Thyroid gland (tissue), 4 donors: ENCODE measurements at regions not wholly inside any gene's neighbourhood (a gene's known extent, or its start where the extent isn't known, plus 50 kb on each side); places are given as distances from the start of the nearest gene placed in this dataset.

ENCODE experiments used
- POLR2A ChIP-seq, 2 donors: fragments of 450-650 bp; IDR thresholded peaks; one replicate each; pipeline ENCODE4 v1.6.1; 2017; ENCODE audit warnings: antibody characterized with exemption in 2 of 2, mild to moderate bottlenecking in 2 of 2, moderate library complexity in 1 of 2
- TF ChIP-seq, protein P1 (sequence below), 6 experiments: fragments of 200-600 bp in 3 of 6; fragments of 450-650 bp in 3 of 6; sonication (generic) in 3 of 6; IDR thresholded peaks; one replicate each; pipeline ENCODE4 v1.5.1; 2016 to 2019; ENCODE audit warnings: antibody characterized with exemption in 6 of 6, mild to moderate bottlenecking in 2 of 6, inconsistent platforms in 1 of 6, moderate library complexity in 1 of 6

DNA sequence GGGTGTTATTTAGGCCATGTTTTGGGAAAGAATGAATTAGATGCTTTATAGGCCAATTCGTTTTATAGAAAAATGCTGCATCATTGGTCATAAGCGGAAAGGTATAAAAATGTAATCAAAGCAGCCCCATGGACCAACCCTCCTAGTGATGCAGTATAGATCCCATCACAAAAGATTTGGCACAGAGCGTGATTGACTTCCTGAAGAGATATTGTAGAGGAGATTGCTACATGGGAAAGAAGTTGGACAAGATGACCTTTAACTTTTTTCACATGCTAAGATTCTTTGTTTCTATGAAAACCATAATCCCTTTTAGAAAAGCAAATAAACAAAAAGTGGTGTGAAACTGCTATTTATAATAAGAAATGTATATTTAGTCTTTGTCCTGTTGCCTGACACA, 136.5 kb upstream of the FNDC3A start:
- TF ChIP-seq, protein P1, sequence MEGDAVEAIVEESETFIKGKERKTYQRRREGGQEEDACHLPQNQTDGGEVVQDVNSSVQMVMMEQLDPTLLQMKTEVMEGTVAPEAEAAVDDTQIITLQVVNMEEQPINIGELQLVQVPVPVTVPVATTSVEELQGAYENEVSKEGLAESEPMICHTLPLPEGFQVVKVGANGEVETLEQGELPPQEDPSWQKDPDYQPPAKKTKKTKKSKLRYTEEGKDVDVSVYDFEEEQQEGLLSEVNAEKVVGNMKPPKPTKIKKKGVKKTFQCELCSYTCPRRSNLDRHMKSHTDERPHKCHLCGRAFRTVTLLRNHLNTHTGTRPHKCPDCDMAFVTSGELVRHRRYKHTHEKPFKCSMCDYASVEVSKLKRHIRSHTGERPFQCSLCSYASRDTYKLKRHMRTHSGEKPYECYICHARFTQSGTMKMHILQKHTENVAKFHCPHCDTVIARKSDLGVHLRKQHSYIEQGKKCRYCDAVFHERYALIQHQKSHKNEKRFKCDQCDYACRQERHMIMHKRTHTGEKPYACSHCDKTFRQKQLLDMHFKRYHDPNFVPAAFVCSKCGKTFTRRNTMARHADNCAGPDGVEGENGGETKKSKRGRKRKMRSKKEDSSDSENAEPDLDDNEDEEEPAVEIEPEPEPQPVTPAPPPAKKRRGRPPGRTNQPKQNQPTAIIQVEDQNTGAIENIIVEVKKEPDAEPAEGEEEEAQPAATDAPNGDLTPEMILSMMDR (IDR thresholded peaks at IDR 0.05) = no peak
- TF ChIP-seq POLR2A (IDR thresholded peaks at IDR 0.05) = no peak
